NCI-H510A (cell line): ENCODE measurements at regions not wholly inside any gene's neighbourhood (a gene's known extent, or its start where the extent isn't known, plus 50 kb on each side); places are given as distances from the start of the nearest gene placed in this dataset.
"Not testable (repeated sequence)": the region's sequence is repeated elsewhere in the genome, so short reads cannot be mapped to it uniquely, and the experiment has no call there.

Experiments used
- DNase-seq: peaks from one replicate; lab custom pipeline; 2025; lab: John Stamatoyannopoulos, UW

- DNase-seq, result no peak
Observed at GRCh38 chr12:127473766-127474165, 793.2 kb upstream of the TMEM132C start.

GRCh38 chr12:127479256-127479655 is 787.7 kb upstream of the TMEM132C start:
- DNase-seq, result no peak

GRCh38 chr12:127480775-127481314 is 786.1 kb upstream of the TMEM132C start:
- no peak for DNase-seq

- no peak for DNase-seq
Observed at GRCh38 chr12:127482950-127483349, 784.0 kb upstream of the TMEM132C start.

- DNase-seq, result peak; percentile 42
Observed at GRCh38 chr12:127485528-127485927, 781.4 kb upstream of the TMEM132C start.

- DNase-seq, result no peak
Observed at GRCh38 chr12:127487031-127487430, 779.9 kb upstream of the TMEM132C start.

- no peak for DNase-seq
Observed at GRCh38 chr12:127489061-127489460, 777.9 kb upstream of the TMEM132C start.

- peak; percentile 6 for DNase-seq
Observed at GRCh38 chr12:127494961-127495915, 771.7 kb upstream of the TMEM132C start.

GRCh38 chr12:127496255-127496654 is 770.7 kb upstream of the TMEM132C start:
- peak; percentile 61 for DNase-seq

- DNase-seq, result no peak
Observed at GRCh38 chr12:127500512-127501035, 766.4 kb upstream of the TMEM132C start.

- DNase-seq, result no peak
Observed at GRCh38 chr12:127501916-127502315, 765.1 kb upstream of the TMEM132C start.

- no peak for DNase-seq
Observed at GRCh38 chr12:127503246-127503645, 763.7 kb upstream of the TMEM132C start.

GRCh38 chr12:127503996-127504395 is 763.0 kb upstream of the TMEM132C start:
- DNase-seq, result not testable (repeated sequence)

GRCh38 chr12:127504874-127505273 is 762.1 kb upstream of the TMEM132C start:
- no peak for DNase-seq

GRCh38 chr12:127507341-127507740 is 759.6 kb upstream of the TMEM132C start:
- no peak for DNase-seq

- DNase-seq, result no peak
Observed at GRCh38 chr12:127509066-127509778, 757.7 kb upstream of the TMEM132C start.

- no peak for DNase-seq
Observed at GRCh38 chr12:127515941-127516340, 751.0 kb upstream of the TMEM132C start.

- no peak for DNase-seq
Observed at GRCh38 chr12:127516467-127516866, 750.5 kb upstream of the TMEM132C start.

GRCh38 chr12:127519779-127520178 is 747.2 kb upstream of the TMEM132C start:
- no peak for DNase-seq

- no peak for DNase-seq
Observed at GRCh38 chr12:127526925-127527324, 740.0 kb upstream of the TMEM132C start.

GRCh38 chr12:127528551-127528950 is 738.4 kb upstream of the TMEM132C start:
- DNase-seq, result no peak

- DNase-seq, result no peak
Observed at GRCh38 chr12:127531542-127531941, 735.4 kb upstream of the TMEM132C start.

- no peak for DNase-seq
Observed at GRCh38 chr12:127533353-127533752, 733.6 kb upstream of the TMEM132C start.
